Fibroblast of mammary gland (primary cell): ENCODE measurements at regions not wholly inside any gene's neighbourhood (a gene's known extent, or its start where the extent isn't known, plus 50 kb on each side); places are given as distances from the start of the nearest gene placed in this dataset.

Experiments used
- DNase-seq: peaks from one replicate; pipeline ENCODE4 v3.0.0-alpha.2; 2010; ENCODE audit warnings: low read depth
- H3K4me3 ChIP-seq: 2 replicates; pipeline ENCODE4 v1.5.1; 2011; ENCODE audit warnings: low read depth, mild to moderate bottlenecking, low read length, moderate library complexity; ENCODE audit not compliant: control insufficient read depth
- TF ChIP-seq, protein P1 (sequence below): conservative IDR thresholded peaks from 2 replicates; pipeline ENCODE4 v1.5.1; 2011; ENCODE audit warnings: low read depth, low read length, inconsistent platforms; ENCODE audit not compliant: control insufficient read depth, insufficient read depth

DNA sequence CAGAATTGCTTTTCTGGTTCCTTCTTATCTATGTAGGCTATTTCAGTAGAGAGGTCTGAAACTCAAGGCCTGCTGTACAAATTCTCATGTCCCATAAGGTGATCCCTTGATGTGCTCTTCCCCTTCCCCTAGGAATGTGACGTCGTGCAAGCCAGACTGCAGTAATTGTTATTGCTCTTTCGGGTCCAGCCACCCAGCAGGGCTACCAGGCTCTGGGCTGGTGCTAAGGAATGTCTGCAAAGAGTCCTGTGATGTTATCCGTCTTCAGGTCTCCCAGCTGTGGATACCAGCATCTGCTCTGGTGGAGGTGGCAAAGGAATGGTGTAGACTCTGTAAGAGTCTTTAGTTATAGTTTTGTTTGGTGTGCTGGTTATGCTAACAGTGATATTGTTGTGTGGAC, 378.7 kb downstream of the C4orf33 start:
- TF ChIP-seq, protein P1, sequence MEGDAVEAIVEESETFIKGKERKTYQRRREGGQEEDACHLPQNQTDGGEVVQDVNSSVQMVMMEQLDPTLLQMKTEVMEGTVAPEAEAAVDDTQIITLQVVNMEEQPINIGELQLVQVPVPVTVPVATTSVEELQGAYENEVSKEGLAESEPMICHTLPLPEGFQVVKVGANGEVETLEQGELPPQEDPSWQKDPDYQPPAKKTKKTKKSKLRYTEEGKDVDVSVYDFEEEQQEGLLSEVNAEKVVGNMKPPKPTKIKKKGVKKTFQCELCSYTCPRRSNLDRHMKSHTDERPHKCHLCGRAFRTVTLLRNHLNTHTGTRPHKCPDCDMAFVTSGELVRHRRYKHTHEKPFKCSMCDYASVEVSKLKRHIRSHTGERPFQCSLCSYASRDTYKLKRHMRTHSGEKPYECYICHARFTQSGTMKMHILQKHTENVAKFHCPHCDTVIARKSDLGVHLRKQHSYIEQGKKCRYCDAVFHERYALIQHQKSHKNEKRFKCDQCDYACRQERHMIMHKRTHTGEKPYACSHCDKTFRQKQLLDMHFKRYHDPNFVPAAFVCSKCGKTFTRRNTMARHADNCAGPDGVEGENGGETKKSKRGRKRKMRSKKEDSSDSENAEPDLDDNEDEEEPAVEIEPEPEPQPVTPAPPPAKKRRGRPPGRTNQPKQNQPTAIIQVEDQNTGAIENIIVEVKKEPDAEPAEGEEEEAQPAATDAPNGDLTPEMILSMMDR: no peak
- DNase-seq: no peak
- no peak overlapping the region for H3K4me3 ChIP-seq

GRCh38 chr4:129481107-129481506, 385.2 kb downstream of the C4orf33 start:
- TF ChIP-seq, protein P1: no peak
- DNase-seq: no peak
- H3K4me3 ChIP-seq: no peak overlapping the region

DNA sequence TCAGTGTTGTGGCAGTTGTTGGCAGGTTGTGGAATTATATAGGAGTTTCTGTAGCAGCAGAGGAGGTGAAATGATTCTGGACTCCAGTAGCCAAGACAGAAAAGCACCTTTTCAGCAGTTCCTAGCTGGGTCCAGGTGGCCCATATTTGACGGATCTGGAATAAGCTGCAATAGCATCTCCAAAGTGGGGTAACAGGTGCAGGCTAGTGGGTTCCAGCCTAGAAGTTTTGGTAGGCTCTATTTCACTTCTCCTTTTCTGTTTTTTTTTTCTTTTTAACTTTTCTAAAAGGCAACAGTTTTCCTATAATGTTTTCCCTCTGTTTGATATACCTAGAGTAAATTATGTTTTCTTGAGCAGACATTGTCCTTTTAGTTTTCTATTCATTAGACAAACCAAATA, 392.5 kb downstream of the C4orf33 start:
- TF ChIP-seq, protein P1: no peak
- no peak for DNase-seq
- no peak overlapping the region for H3K4me3 ChIP-seq

DNA sequence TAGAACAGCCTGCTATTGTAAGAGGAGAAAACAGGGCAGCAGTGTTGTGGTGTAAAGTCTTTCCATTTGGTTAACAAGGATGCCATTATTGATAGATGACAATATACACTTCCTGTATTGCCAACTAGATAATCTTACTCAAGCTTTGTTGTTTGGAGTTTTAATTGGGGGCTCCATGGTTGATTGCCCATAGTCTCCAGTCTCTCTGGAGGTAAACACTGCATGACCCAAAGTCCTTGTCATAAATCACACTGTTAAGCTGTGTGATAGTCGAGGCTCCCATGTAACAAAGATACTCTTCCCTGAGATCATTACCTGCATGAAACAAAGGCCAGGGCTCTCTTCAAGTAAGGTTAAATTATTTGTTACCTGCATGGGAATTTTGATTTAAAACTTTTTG, 394.6 kb downstream of the C4orf33 start:
- H3K4me3 ChIP-seq: no peak overlapping the region
- no peak for DNase-seq
- TF ChIP-seq, protein P1: no peak

- TF ChIP-seq, protein P1: no peak
- no peak overlapping the region for H3K4me3 ChIP-seq
- DNase-seq: no peak
Measured at GRCh38 chr4:129498626-129499025, 402.7 kb downstream of the C4orf33 start.

GRCh38 chr4:129514852-129515251, 418.9 kb downstream of the C4orf33 start:
- H3K4me3 ChIP-seq: no peak overlapping the region
- no peak for DNase-seq
- TF ChIP-seq, protein P1: no peak

- no peak overlapping the region for H3K4me3 ChIP-seq
- DNase-seq: no peak
- TF ChIP-seq, protein P1: no peak
Measured at GRCh38 chr4:129515356-129515755, 419.4 kb downstream of the C4orf33 start.
